Naive thymus-derived CD4-positive, alpha-beta T cell (primary cell): ENCODE measurements at regions not wholly inside any gene's neighbourhood (a gene's known extent, or its start where the extent isn't known, plus 50 kb on each side); places are given as distances from the start of the nearest gene placed in this dataset.

Experiments used
- ATAC-seq: fragments of 150-1000 bp; cut with Tn5 transposase; 2 replicates; pipeline ENCODE4 v1.10.0; 2021; ENCODE audit warnings: mild to moderate bottlenecking, moderate library complexity
- CTCF ChIA-PET: fragments of 350-600 bp; sonication (Branson Sonifier 250); formaldehyde crosslinking; loops from one replicate; lab custom pipeline; 2021; ENCODE audit warnings: antibody characterized with exemption; lab: Charles Lee
- POLR2A ChIA-PET: fragments of 350-600 bp; sonication (Branson Sonifier 250); formaldehyde crosslinking; loops from one replicate; lab custom pipeline; 2021; ENCODE audit warnings: antibody characterized with exemption, inconsistent platforms; lab: Charles Lee
- DNase-seq, 9 donors: peaks; one replicate each; pipeline versions ENCODE4 v3.0.0 to v3.0.0-alpha.2; 2020 to 2022; ENCODE audit warnings: mixed read lengths in 1 of 9
- H3K27ac ChIP-seq: one replicate; pipeline ENCODE4 v1.7.0; 2013; ENCODE audit warnings: mild to moderate bottlenecking, low read depth, low read length, moderate library complexity
- H3K27me3 ChIP-seq, 2 donors: one replicate each; pipeline ENCODE4 v1.7.0; 2013; ENCODE audit warnings: low read length in 2 of 2, mild to moderate bottlenecking in 2 of 2, moderate library complexity in 2 of 2; ENCODE audit not compliant: control insufficient read depth in 2 of 2, insufficient read depth in 2 of 2
- H3K36me3 ChIP-seq, 3 experiments: 1 replicate in 2 of 3; 2 replicates in 1 of 3; pipeline ENCODE4 v1.7.0; 2013; ENCODE audit warnings: low read length in 3 of 3, mild to moderate bottlenecking in 3 of 3, moderate library complexity in 1 of 3; ENCODE audit not compliant: insufficient read depth in 3 of 3, control insufficient read depth in 2 of 3
- H3K4me1 ChIP-seq, 2 donors: one replicate each; pipeline ENCODE4 v1.7.0; 2013; ENCODE audit warnings: low read length in 2 of 2, mild to moderate bottlenecking in 2 of 2, moderate library complexity in 1 of 2; ENCODE audit not compliant: control insufficient read depth in 2 of 2, insufficient read depth in 2 of 2
- H3K4me3 ChIP-seq: 2 replicates; pipeline ENCODE4 v1.7.0; 2013; ENCODE audit warnings: mild to moderate bottlenecking, low read length
- H3K9me3 ChIP-seq, 3 experiments: 1 replicate in 2 of 3; 2 replicates in 1 of 3; pipeline ENCODE4 v1.7.0; 2013; ENCODE audit warnings: low read length in 3 of 3; ENCODE audit not compliant: control insufficient read depth in 2 of 3
- H3K27ac Mint-ChIP-seq, 9 donors: one replicate each; pipeline ENCODE4 v1.8.0; 2020 to 2022; ENCODE audit warnings: mixed read lengths in 9 of 9, mild to moderate bottlenecking in 8 of 9, moderate library complexity in 5 of 9, inconsistent platforms in 2 of 9
- H3K27me3 Mint-ChIP-seq, 5 donors: one replicate each; pipeline ENCODE4 v1.8.0; 2021 to 2022; ENCODE audit warnings: mixed read lengths in 5 of 5, mild to moderate bottlenecking in 1 of 5
- H3K36me3 Mint-ChIP-seq, 5 donors: one replicate each; pipeline ENCODE4 v1.8.0; 2020 to 2022; ENCODE audit warnings: mixed read lengths in 5 of 5, mild to moderate bottlenecking in 3 of 5, inconsistent platforms in 1 of 5
- H3K4me1 Mint-ChIP-seq, 7 donors: one replicate each; pipeline ENCODE4 v1.8.0; 2020 to 2022; ENCODE audit warnings: mixed read lengths in 7 of 7, mild to moderate bottlenecking in 3 of 7, inconsistent platforms in 1 of 7
- H3K4me3 Mint-ChIP-seq, 10 donors: one replicate each; pipeline ENCODE4 v1.8.0; 2020 to 2022; ENCODE audit warnings: mild to moderate bottlenecking in 10 of 10, mixed read lengths in 10 of 10, moderate library complexity in 6 of 10, inconsistent platforms in 2 of 10
- H3K9me3 Mint-ChIP-seq, 11 donors: one replicate each; pipeline ENCODE4 v1.8.0; 2020 to 2022; ENCODE audit warnings: mixed read lengths in 11 of 11, mild to moderate bottlenecking in 4 of 11, inconsistent platforms in 1 of 11, moderate library complexity in 1 of 11
- intact Hi-C, 2 donors: fragments of 100-400 bp; cut with micrococcal nuclease; formaldehyde crosslinking; loops; one replicate each; pipeline ENCODE4 v1.15.1; 2023

GRCh38 chr4:62560858-62561257 is 1360.7 kb downstream of the ADGRL3 start:
- CTCF ChIA-PET: no interaction called here

GRCh38 chr4:62550121-62550520 is 1350.0 kb downstream of the ADGRL3 start:
- no peaks in the 10 kb centered on the region for H3K9me3 ChIP-seq
- no peak overlapping the region for H3K4me3 Mint-ChIP-seq
- H3K4me3 ChIP-seq: no peak overlapping the region
- H3K27me3 Mint-ChIP-seq: no peaks in the 10 kb centered on the region
- ATAC-seq (no peak), DNase-seq (no peak)
- H3K4me1 Mint-ChIP-seq: no peaks in the 10 kb centered on the region
- no peaks in the 10 kb centered on the region for H3K4me1 ChIP-seq
- intact Hi-C loops: no loop called here
- no peak overlapping the region for H3K27ac ChIP-seq
- H3K27ac Mint-ChIP-seq: no peak overlapping the region
- peaks cover 0 to 3% (median 0%) of the 10 kb centered on the region in 5 donors for H3K36me3 Mint-ChIP-seq
- H3K27me3 ChIP-seq: no peaks in the 10 kb centered on the region
- ChIA-PET CTCF (no interaction called here), POLR2A (no interaction called here)
- H3K36me3 ChIP-seq: no peaks in the 10 kb centered on the region
- peaks cover 0 to 24% (median 8%) of the 10 kb centered on the region in 11 donors for H3K9me3 Mint-ChIP-seq

More at GRCh38 chr4:62560858-62561257, 1360.7 kb downstream of the ADGRL3 start:
- H3K4me3 ChIP-seq: no peak overlapping the region
- no peaks in the 10 kb centered on the region for H3K36me3 Mint-ChIP-seq
- H3K9me3 Mint-ChIP-seq: peaks cover 0 to 24% (median 11%) of the 10 kb centered on the region in 11 donors
- intact Hi-C loops: no loop called here
- H3K4me1 Mint-ChIP-seq: no peaks in the 10 kb centered on the region
- H3K36me3 ChIP-seq: no peaks in the 10 kb centered on the region
- H3K27ac Mint-ChIP-seq: no peak overlapping the region
- H3K4me3 Mint-ChIP-seq: no peak overlapping the region
- H3K27me3 ChIP-seq: no peaks in the 10 kb centered on the region
- ATAC-seq (no peak), DNase-seq (no peak)
- POLR2A ChIA-PET: no interaction called here
- no peaks in the 10 kb centered on the region for H3K4me1 ChIP-seq
- H3K9me3 ChIP-seq: peaks cover 0 to 4% (median 0%) of the 10 kb centered on the region in 3 experiments
- H3K27ac ChIP-seq: no peak overlapping the region
- H3K27me3 Mint-ChIP-seq: no peaks in the 10 kb centered on the region

GRCh38 chr4:62549601-62550000 is 1349.5 kb downstream of the ADGRL3 start:
- ChIA-PET CTCF (no interaction called here), POLR2A (no interaction called here)
- no peaks in the 10 kb centered on the region for H3K4me1 ChIP-seq
- no peaks in the 10 kb centered on the region for H3K36me3 ChIP-seq
- ATAC-seq (no peak), DNase-seq (no peak)
- no peaks in the 10 kb centered on the region for H3K27me3 Mint-ChIP-seq
- no peak overlapping the region for H3K27ac Mint-ChIP-seq
- peaks cover 0 to 19% (median 8%) of the 10 kb centered on the region in 11 donors for H3K9me3 Mint-ChIP-seq
- no peaks in the 10 kb centered on the region for H3K4me1 Mint-ChIP-seq
- no peak overlapping the region for H3K4me3 Mint-ChIP-seq
- no peak overlapping the region for H3K4me3 ChIP-seq
- no peaks in the 10 kb centered on the region for H3K27me3 ChIP-seq
- intact Hi-C loops: no loop called here
- H3K36me3 Mint-ChIP-seq: peaks cover 0 to 3% (median 0%) of the 10 kb centered on the region in 5 donors
- H3K9me3 ChIP-seq: no peaks in the 10 kb centered on the region
- no peak overlapping the region for H3K27ac ChIP-seq

GRCh38 chr4:62548765-62549164 is 1348.6 kb downstream of the ADGRL3 start:
- H3K27me3 Mint-ChIP-seq: no peaks in the 10 kb centered on the region
- no peak overlapping the region for H3K4me3 Mint-ChIP-seq
- no peaks in the 10 kb centered on the region for H3K27me3 ChIP-seq
- H3K27ac ChIP-seq: no peak overlapping the region
- ATAC-seq (no peak), DNase-seq (no peak)
- no peak overlapping the region for H3K27ac Mint-ChIP-seq
- peaks cover 0 to 22% (median 8%) of the 10 kb centered on the region in 11 donors for H3K9me3 Mint-ChIP-seq
- H3K4me3 ChIP-seq: no peak overlapping the region
- H3K4me1 Mint-ChIP-seq: no peaks in the 10 kb centered on the region
- intact Hi-C loops: no loop called here
- CTCF ChIA-PET: no interaction called here
- H3K4me1 ChIP-seq: no peaks in the 10 kb centered on the region
- POLR2A ChIA-PET: no interaction called here
- H3K36me3 ChIP-seq: no peaks in the 10 kb centered on the region
- no peaks in the 10 kb centered on the region for H3K9me3 ChIP-seq
- H3K36me3 Mint-ChIP-seq: peaks cover 0 to 3% (median 0%) of the 10 kb centered on the region in 5 donors

GRCh38 chr4:62548108-62548524 is 1348.0 kb downstream of the ADGRL3 start:
- H3K9me3 Mint-ChIP-seq: peaks cover 0 to 23% (median 9%) of the 10 kb centered on the region in 11 donors
- no peak overlapping the region for H3K4me3 Mint-ChIP-seq
- Histone ChIP-seq H3K4me1 (no peaks in the 10 kb centered on the region), H3K27me3 (no peaks in the 10 kb centered on the region), H3K36me3 (no peaks in the 10 kb centered on the region), H3K9me3 (no peaks in the 10 kb centered on the region), H3K27ac (no peak overlapping the region), H3K4me3 (no peak overlapping the region)
- no peak for DNase-seq
- no peak for ATAC-seq
- H3K27ac Mint-ChIP-seq: no peak overlapping the region
- intact Hi-C loops: no loop called here
- no peaks in the 10 kb centered on the region for H3K27me3 Mint-ChIP-seq
- peaks cover 0 to 3% (median 0%) of the 10 kb centered on the region in 5 donors for H3K36me3 Mint-ChIP-seq
- ChIA-PET CTCF (no interaction called here), POLR2A (no interaction called here)
- H3K4me1 Mint-ChIP-seq: no peaks in the 10 kb centered on the region

GRCh38 chr4:62544428-62544827 is 1344.3 kb downstream of the ADGRL3 start:
- ChIA-PET CTCF (no interaction called here), POLR2A (no interaction called here)
- ATAC-seq (no peak), DNase-seq (no peak)
- intact Hi-C loops: no loop called here
- no peaks in the 10 kb centered on the region for H3K9me3 ChIP-seq
- no peaks in the 10 kb centered on the region for H3K4me1 ChIP-seq
- no peak overlapping the region for H3K4me3 ChIP-seq
- H3K4me3 Mint-ChIP-seq: no peak overlapping the region
- H3K4me1 Mint-ChIP-seq: no peaks in the 10 kb centered on the region
- peaks cover 2 to 44% (median 12%) of the 10 kb centered on the region in 11 donors for H3K9me3 Mint-ChIP-seq
- peaks cover 0 to 3% (median 0%) of the 10 kb centered on the region in 5 donors for H3K36me3 Mint-ChIP-seq
- H3K27ac ChIP-seq: no peak overlapping the region
- no peak overlapping the region for H3K27ac Mint-ChIP-seq
- H3K27me3 Mint-ChIP-seq: no peaks in the 10 kb centered on the region
- no peaks in the 10 kb centered on the region for H3K27me3 ChIP-seq
- H3K36me3 ChIP-seq: no peaks in the 10 kb centered on the region

GRCh38 chr4:62543002-62543401 is 1342.9 kb downstream of the ADGRL3 start:
- Histone ChIP-seq H3K9me3 (peaks cover 0 to 1% (median 0%) of the 10 kb centered on the region in 3 experiments), H3K4me3 (no peak overlapping the region), H3K27me3 (no peaks in the 10 kb centered on the region), H3K4me1 (no peaks in the 10 kb centered on the region), H3K36me3 (no peaks in the 10 kb centered on the region), H3K27ac (no peak overlapping the region)
- H3K4me3 Mint-ChIP-seq: no peak overlapping the region
- peaks cover 0 to 40% (median 13%) of the 10 kb centered on the region in 11 donors for H3K9me3 Mint-ChIP-seq
- POLR2A ChIA-PET: no interaction called here
- DNase-seq (no peak), ATAC-seq (no peak)
- intact Hi-C loops: no loop called here
- H3K27me3 Mint-ChIP-seq: no peaks in the 10 kb centered on the region
- no peaks in the 10 kb centered on the region for H3K4me1 Mint-ChIP-seq
- H3K36me3 Mint-ChIP-seq: peaks cover 0 to 3% (median 0%) of the 10 kb centered on the region in 5 donors
- CTCF ChIA-PET: no interaction called here
- no peak overlapping the region for H3K27ac Mint-ChIP-seq
